KMS-11 (cell line): ENCODE measurements at regions not wholly inside any gene's neighbourhood (a gene's known extent, or its start where the extent isn't known, plus 50 kb on each side); places are given as distances from the start of the nearest gene placed in this dataset.

Experiments used
- H2AFZ ChIP-seq: fragments of 200-600 bp; sonication (generic); 2 replicates; pipeline ENCODE4 v1.6.1; 2016; ENCODE audit warnings: antibody characterized with exemption, mixed run types, low read depth
- H3K27ac ChIP-seq: fragments of 200-600 bp; sonication (generic); 2 replicates; pipeline ENCODE4 v1.6.1; 2016; ENCODE audit warnings: mild to moderate bottlenecking, mixed run types
- H3K27me3 ChIP-seq: fragments of 200-600 bp; sonication (generic); 2 replicates; pipeline ENCODE4 v1.6.1; 2017; ENCODE audit warnings: mild to moderate bottlenecking, low read depth, mixed run types, moderate library complexity; ENCODE audit not compliant: insufficient read depth
- H3K36me3 ChIP-seq: fragments of 200-600 bp; sonication (generic); 2 replicates; pipeline ENCODE4 v1.6.1; 2017; ENCODE audit warnings: mild to moderate bottlenecking, mixed run types; ENCODE audit not compliant: insufficient read depth
- H3K4me1 ChIP-seq: fragments of 200-600 bp; sonication (generic); 2 replicates; pipeline ENCODE4 v1.6.1; 2016; ENCODE audit warnings: mild to moderate bottlenecking, low read depth, mixed run types; ENCODE audit not compliant: poor library complexity, severe bottlenecking
- H3K4me2 ChIP-seq: fragments of 200-600 bp; sonication (generic); 2 replicates; pipeline ENCODE4 v1.7.0; 2016; ENCODE audit warnings: mild to moderate bottlenecking, mixed run types
- H3K4me3 ChIP-seq: fragments of 200-600 bp; sonication (generic); IDR thresholded peaks from 2 replicates; pipeline ENCODE4 v1.6.1; 2017; ENCODE audit warnings: low read depth, low read length, mixed read lengths; ENCODE audit not compliant: insufficient read depth
- H3K79me2 ChIP-seq: fragments of 200-600 bp; sonication (generic); 2 replicates; pipeline ENCODE4 v1.6.1; 2016; ENCODE audit warnings: low read depth, mixed run types; ENCODE audit not compliant: insufficient read depth
- H3K9ac ChIP-seq: fragments of 200-600 bp; sonication (generic); 2 replicates; pipeline ENCODE4 v1.6.1; 2016; ENCODE audit warnings: mild to moderate bottlenecking, mixed run types
- H4K20me1 ChIP-seq: fragments of 200-600 bp; sonication (generic); 2 replicates; pipeline ENCODE4 v1.6.1; 2016; ENCODE audit warnings: mild to moderate bottlenecking, mixed run types; ENCODE audit not compliant: insufficient read depth
- CTCF ChIP-seq: fragments of 200-600 bp; sonication (generic); conservative IDR thresholded peaks from 2 replicates; pipeline ENCODE4 v1.6.1; 2017; ENCODE audit warnings: low read depth, mild to moderate bottlenecking, antibody characterized with exemption, low read length, moderate library complexity, mixed read lengths

DNA sequence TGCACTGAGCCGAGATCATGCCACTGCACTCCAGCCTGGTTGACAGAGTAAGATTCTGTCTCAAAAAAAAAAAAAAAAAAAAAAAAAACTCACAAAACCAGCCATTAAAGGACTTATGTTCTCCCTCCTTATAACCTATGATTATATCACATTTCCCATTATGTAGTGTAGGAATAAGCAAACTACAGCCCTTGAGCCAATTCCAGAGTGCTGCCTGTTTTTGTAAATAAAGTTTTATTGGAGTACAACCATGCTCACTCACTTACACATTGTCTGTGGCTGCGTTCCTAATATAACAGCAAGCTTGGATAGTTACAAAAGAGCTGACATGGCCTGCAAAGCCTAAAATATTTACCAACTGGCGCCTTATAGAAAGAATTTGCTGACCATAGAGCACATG, 72.7 kb upstream of the ARID5B start:
- Histone ChIP-seq H3K27ac (no peak overlapping the region), H3K4me2 (no peak overlapping the region), H2AFZ (no peak overlapping the region), H3K4me1 (peaks cover 4% of the 10 kb centered on the region), H3K27me3 (no peaks in the 10 kb centered on the region), H4K20me1 (no peaks in the 10 kb centered on the region), H3K79me2 (no peaks in the 10 kb centered on the region), H3K9ac (no peak overlapping the region), H3K4me3 (no peak overlapping the region), H3K36me3 (no peaks in the 10 kb centered on the region)
- TF ChIP-seq CTCF, result no peak

DNA sequence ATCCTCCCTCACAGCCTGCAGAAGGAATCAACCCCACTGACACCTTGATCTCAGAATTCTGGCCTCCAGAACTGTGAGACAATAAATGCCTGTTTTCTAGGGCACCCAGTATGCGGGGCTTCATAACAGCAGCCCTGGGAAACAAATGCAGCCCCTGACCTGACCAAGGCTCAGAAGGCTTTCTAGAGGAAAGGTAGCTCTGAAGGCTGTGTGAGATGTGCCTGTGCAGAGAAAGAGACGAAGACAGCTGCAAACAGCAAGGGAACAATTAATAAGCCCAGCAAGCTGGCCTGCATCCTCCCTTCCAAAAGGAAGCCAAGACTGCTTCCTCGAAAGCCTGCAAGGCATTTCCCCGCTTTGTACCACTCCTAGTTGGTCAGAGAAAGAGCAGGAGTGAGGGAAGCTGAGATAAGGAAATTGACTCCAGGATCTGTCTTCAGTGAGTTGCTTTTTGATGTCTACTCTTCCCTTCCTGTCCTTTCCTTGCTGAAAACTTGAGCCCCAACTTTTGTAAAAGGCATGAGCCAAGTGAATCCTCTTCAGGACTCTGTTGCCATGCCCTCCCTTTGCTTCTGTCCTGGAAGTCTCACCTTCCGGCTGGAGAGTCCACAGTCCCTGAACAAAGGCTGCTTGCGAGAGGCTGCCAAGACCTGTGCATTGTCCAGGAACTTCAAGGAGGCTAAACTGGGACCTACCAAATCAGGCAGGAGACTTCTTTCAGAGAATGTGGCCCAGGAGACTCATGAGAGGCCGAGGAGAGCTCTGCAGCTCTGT, 71.2 kb upstream of the ARID5B start:
- Histone ChIP-seq H3K27ac (no peak overlapping the region), H3K79me2 (no peaks in the 10 kb centered on the region)

DNA sequence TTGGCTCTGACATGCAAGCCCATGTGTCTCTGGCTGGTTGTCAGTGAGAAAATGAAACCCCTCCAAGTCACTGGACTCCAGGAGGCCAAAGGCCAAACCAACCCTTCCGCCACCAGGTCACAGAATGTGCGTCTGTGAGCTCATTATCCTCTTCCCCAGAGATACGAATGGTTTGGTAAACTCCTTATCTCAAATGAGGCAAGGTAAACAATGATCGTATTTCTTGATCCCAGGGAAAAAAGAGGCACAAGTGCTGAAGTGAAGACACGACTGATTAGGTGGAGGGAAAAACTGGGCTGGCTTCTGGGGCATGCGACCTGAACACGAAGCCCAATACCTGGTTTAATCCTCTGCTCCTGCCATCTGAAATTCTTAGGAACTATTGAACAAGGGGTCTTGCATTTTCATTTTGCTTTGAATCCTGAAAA, 70.6 kb upstream of the ARID5B start:
- Histone ChIP-seq H2AFZ (no peak overlapping the region), H3K4me2 (no peak overlapping the region)

More for the DNA sequence above, 71.2 kb upstream of the ARID5B start:
- Histone ChIP-seq H4K20me1 (no peaks in the 10 kb centered on the region), H3K36me3 (no peaks in the 10 kb centered on the region), H3K4me1 (peaks cover 8% of the 10 kb centered on the region), H3K27me3 (no peaks in the 10 kb centered on the region), H3K9ac (no peak overlapping the region), H3K4me3 (no peak overlapping the region), H3K4me2 (no peak overlapping the region), H2AFZ (no peak overlapping the region)
- no peak for TF ChIP-seq CTCF

DNA sequence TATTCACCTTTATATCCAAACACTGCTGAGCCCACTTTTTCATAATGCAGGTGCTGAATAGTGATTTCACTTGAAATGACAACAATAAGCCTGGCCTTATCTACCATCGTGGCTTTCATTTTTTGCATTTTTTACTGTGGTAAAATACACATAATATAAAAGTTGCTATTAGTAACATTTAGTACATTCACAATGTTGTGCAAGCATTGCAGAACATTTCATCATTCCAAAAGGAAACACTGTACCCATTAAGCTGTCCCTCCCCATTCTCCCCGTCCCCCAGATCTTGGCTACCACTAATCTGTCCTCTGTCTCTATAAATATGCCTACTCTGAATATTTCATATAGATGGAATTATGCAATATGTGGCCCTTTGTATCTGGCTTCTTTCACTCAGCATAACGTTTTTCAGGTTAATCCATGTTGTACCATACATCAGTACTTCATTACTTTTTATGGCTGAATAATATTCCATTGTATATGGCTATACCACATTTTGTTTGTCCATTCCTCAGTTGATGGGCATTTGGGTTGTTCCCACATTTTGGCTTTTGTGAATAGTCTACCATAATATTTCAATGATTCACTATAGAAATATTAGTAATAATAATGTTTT, 68.5 kb upstream of the ARID5B start:
- H2AFZ ChIP-seq, result no peak overlapping the region
- no peaks in the 10 kb centered on the region for H3K36me3 ChIP-seq
- H3K79me2 ChIP-seq, result no peaks in the 10 kb centered on the region
- H3K27me3 ChIP-seq, result no peaks in the 10 kb centered on the region
- no peak overlapping the region for H3K4me2 ChIP-seq
- no peak overlapping the region for H3K4me3 ChIP-seq
- H4K20me1 ChIP-seq, result no peaks in the 10 kb centered on the region
- no peak overlapping the region for H3K9ac ChIP-seq
- H3K4me1 ChIP-seq, result peaks cover 31% of the 10 kb centered on the region
- no peak for TF ChIP-seq CTCF
- H3K27ac ChIP-seq, result no peak overlapping the region

More for the DNA sequence above, 70.6 kb upstream of the ARID5B start:
- no peaks in the 10 kb centered on the region for H3K79me2 ChIP-seq
- no peak overlapping the region for H3K4me3 ChIP-seq
- no peaks in the 10 kb centered on the region for H3K36me3 ChIP-seq
- peaks cover 14% of the 10 kb centered on the region for H3K4me1 ChIP-seq
- H4K20me1 ChIP-seq, result no peaks in the 10 kb centered on the region
- H3K27ac ChIP-seq, result no peak overlapping the region
- no peaks in the 10 kb centered on the region for H3K27me3 ChIP-seq
- no peak overlapping the region for H3K9ac ChIP-seq
- TF ChIP-seq CTCF, result no peak
